Adrenal gland (tissue), 9 donors: ENCODE measurements at regions not wholly inside any gene's neighbourhood (a gene's known extent, or its start where the extent isn't known, plus 50 kb on each side); places are given as distances from the start of the nearest gene placed in this dataset.

Experiments
- DNase-seq, 7 donors: peaks; one replicate each; pipeline ENCODE4 v3.0.0-alpha.2; 2019 to 2020
- H3K27ac ChIP-seq, 5 donors: fragments of 200-600 bp; sonication (generic) in 4 of 5; 1 replicate in 3 of 5; 2 replicates in 2 of 5; pipeline versions ENCODE4 v1.5.1 to v1.8.0; 2016 to 2020; ENCODE audit warnings: mild to moderate bottlenecking in 1 of 5
- H3K27me3 ChIP-seq: fragments of 200-600 bp; 2 replicates; pipeline ENCODE4 v1.8.0; 2021
- H3K36me3 ChIP-seq, 2 donors: fragments of 200-600 bp; replicated peaks in 1 of 2; 1 replicate in 1 of 2; 2 replicates in 1 of 2; pipeline versions ENCODE4 v1.5.1 to v1.8.0; 2018 to 2022
- H3K4me1 ChIP-seq, 2 donors: fragments of 200-600 bp; replicated peaks in 1 of 2; 1 replicate in 1 of 2; 2 replicates in 1 of 2; pipeline versions ENCODE4 v1.5.1 to v1.8.0; 2018 to 2021
- H3K4me3 ChIP-seq, 4 donors: fragments of 200-600 bp; sonication (generic) in 3 of 4; one replicate each; pipeline ENCODE4 v1.5.1; 2016 to 2018
- H3K9me3 ChIP-seq, 3 donors: fragments of 200-600 bp; sonication (generic) in 1 of 3; replicated peaks in 1 of 3; 1 replicate in 2 of 3; 2 replicates in 1 of 3; pipeline versions ENCODE4 v1.5.1 to v1.8.0; 2016 to 2021
- POLR2A ChIP-seq, 2 donors: fragments of 450-650 bp; IDR thresholded peaks; one replicate each; pipeline ENCODE4 v1.6.1; 2017; ENCODE audit warnings: antibody characterized with exemption in 2 of 2, mild to moderate bottlenecking in 2 of 2, moderate library complexity in 1 of 2
- WGBS, 4 donors: extraction: QIAGEN DNeasy Blood & Tissue Kit in 2 of 4; methylation state at CpG; one replicate each; pipeline versions ENCODE4 v1.1.5 to v1.1.7; 2013 to 2017; 5-methylcytosine and 5-hydroxymethylcytosine counted together
- intact Hi-C, 2 donors: fragments of 100-400 bp; cut with DNase I; formaldehyde crosslinking; loops; one replicate each; pipeline versions ENCODE4 v1.14.1 to v1.15.0; 2022 to 2023
- TF ChIP-seq, protein P1 (sequence below), 6 experiments: fragments of 450-650 bp in 4 of 6; fragments of 200-600 bp in 2 of 6; sonication (generic) in 1 of 6; IDR thresholded peaks; 1 replicate in 5 of 6; 2 replicates in 1 of 6; pipeline versions ENCODE4 v1.5.1 to v1.8.0; 2016 to 2021; ENCODE audit warnings: antibody characterized with exemption in 6 of 6, mild to moderate bottlenecking in 2 of 6, moderate library complexity in 1 of 6
- donor health status: healthy with polysubstance abuse.
- donor health status: Bipolar disorder and iron deficiency.
- donor health status: DM: yes; HTN: yes; CAD: no.
- donor health status: DM: no; HTN: no; CAD: no.
- donor health status: DM: no; HTN: no; CAD: no.

DNA sequence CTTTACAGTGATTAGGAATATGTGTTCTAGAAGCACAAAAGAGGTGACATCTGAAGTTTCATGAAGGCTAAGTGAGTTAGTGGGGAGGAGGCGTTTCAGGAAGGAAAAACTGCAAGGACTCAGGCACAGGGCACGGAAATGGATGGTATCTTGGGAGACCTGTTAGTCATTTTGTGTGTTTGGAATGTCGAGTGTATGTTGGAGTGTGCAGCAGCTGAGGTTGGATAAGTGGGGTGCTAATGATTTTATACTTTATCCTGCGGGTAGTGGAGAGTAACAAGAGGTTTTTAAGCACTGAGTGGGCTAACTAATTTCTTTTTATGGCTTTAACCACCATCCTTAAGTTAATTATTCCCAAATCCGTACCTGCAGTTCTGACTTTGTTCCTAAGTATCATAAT lies 571.5 kb upstream of the FBXO33 start:
- intact Hi-C loops: no loop called here
- no peaks in the 10 kb centered on the region for H3K36me3 ChIP-seq
- TF ChIP-seq POLR2A (IDR thresholded peaks at IDR 0.05): no peak
- TF ChIP-seq, protein P1, sequence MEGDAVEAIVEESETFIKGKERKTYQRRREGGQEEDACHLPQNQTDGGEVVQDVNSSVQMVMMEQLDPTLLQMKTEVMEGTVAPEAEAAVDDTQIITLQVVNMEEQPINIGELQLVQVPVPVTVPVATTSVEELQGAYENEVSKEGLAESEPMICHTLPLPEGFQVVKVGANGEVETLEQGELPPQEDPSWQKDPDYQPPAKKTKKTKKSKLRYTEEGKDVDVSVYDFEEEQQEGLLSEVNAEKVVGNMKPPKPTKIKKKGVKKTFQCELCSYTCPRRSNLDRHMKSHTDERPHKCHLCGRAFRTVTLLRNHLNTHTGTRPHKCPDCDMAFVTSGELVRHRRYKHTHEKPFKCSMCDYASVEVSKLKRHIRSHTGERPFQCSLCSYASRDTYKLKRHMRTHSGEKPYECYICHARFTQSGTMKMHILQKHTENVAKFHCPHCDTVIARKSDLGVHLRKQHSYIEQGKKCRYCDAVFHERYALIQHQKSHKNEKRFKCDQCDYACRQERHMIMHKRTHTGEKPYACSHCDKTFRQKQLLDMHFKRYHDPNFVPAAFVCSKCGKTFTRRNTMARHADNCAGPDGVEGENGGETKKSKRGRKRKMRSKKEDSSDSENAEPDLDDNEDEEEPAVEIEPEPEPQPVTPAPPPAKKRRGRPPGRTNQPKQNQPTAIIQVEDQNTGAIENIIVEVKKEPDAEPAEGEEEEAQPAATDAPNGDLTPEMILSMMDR (IDR thresholded peaks at IDR 0.05): no peak
- H3K27ac ChIP-seq: no peak overlapping the region
- no peak overlapping the region for H3K4me3 ChIP-seq
- 54 to 71% (median 63%) methylated on average over 5 of the region's 5 CpGs for WGBS, 4 donors
- no peaks in the 10 kb centered on the region for H3K27me3 ChIP-seq
- H3K9me3 ChIP-seq: no peaks in the 10 kb centered on the region
- H3K4me1 ChIP-seq: no peaks in the 10 kb centered on the region
- DNase-seq: no peak

GRCh38 chr14:39998854-39999253 lies 566.6 kb upstream of the FBXO33 start:
- 76 to 84% (median 82%) methylated on average over 6 of the region's 6 CpGs for WGBS, 4 donors
- H3K27me3 ChIP-seq: no peaks in the 10 kb centered on the region
- DNase-seq: no peak
- no peak overlapping the region for H3K4me3 ChIP-seq
- H3K36me3 ChIP-seq: no peaks in the 10 kb centered on the region
- intact Hi-C loops: no loop called here
- no peaks in the 10 kb centered on the region for H3K9me3 ChIP-seq
- no peaks in the 10 kb centered on the region for H3K4me1 ChIP-seq
- H3K27ac ChIP-seq: no peak overlapping the region
- TF ChIP-seq, protein P1 (IDR thresholded peaks at IDR 0.05): no peak
- TF ChIP-seq POLR2A (IDR thresholded peaks at IDR 0.05): no peak

DNA sequence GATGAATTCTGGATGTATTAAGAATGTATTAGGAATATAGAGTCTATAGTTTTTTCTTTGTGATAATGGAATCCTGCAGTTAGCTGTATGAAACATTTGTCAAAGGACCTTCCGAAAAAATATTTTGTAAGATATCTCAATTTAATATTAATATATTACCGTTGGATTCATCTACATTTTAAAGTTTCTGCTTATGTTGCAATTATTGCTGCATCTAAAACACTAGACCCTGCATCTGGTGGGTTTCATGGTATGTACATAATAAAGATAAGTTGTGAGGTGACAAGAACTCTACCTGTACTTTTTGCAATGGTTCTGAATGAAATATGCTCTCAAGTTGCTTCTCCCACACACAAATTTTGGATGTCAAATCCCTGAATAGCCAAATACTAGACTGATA lies 565.9 kb upstream of the FBXO33 start:
- 84 to 92% (median 86%) methylated on average over 2 of the region's 2 CpGs for WGBS, 4 donors
- no peaks in the 10 kb centered on the region for H3K4me1 ChIP-seq
- no peak overlapping the region for H3K27ac ChIP-seq
- intact Hi-C loops: no loop called here
- no peaks in the 10 kb centered on the region for H3K27me3 ChIP-seq
- DNase-seq: no peak
- H3K9me3 ChIP-seq: no peaks in the 10 kb centered on the region
- H3K4me3 ChIP-seq: no peak overlapping the region
- H3K36me3 ChIP-seq: no peaks in the 10 kb centered on the region
- no peak for TF ChIP-seq POLR2A (IDR thresholded peaks at IDR 0.05)
- TF ChIP-seq, protein P1 (IDR thresholded peaks at IDR 0.05): no peak

GRCh38 chr14:39991041-39991440 lies 558.8 kb upstream of the FBXO33 start:
- no peak overlapping the region for H3K4me3 ChIP-seq
- DNase-seq: no peak
- H3K27ac ChIP-seq: no peak overlapping the region
- H3K4me1 ChIP-seq: no peaks in the 10 kb centered on the region
- intact Hi-C loops: no loop called here
- TF ChIP-seq, protein P1 (IDR thresholded peaks at IDR 0.05): no peak
- no peak for TF ChIP-seq POLR2A (IDR thresholded peaks at IDR 0.05)
- no peaks in the 10 kb centered on the region for H3K27me3 ChIP-seq
- WGBS, 4 donors: 62 to 76% (median 74%) methylated on average over 2 of the region's 2 CpGs
- no peaks in the 10 kb centered on the region for H3K36me3 ChIP-seq
- H3K9me3 ChIP-seq: no peaks in the 10 kb centered on the region
